ENCODE measurements at regions not wholly inside any gene's neighbourhood (a gene's known extent, or its start where the extent isn't known, plus 50 kb on each side); places are given as distances from the start of the nearest gene placed in this dataset.
"Not testable (repeated sequence)": the region's sequence is repeated elsewhere in the genome, so short reads cannot be mapped to it uniquely, and the experiment has no call there.

DNA sequence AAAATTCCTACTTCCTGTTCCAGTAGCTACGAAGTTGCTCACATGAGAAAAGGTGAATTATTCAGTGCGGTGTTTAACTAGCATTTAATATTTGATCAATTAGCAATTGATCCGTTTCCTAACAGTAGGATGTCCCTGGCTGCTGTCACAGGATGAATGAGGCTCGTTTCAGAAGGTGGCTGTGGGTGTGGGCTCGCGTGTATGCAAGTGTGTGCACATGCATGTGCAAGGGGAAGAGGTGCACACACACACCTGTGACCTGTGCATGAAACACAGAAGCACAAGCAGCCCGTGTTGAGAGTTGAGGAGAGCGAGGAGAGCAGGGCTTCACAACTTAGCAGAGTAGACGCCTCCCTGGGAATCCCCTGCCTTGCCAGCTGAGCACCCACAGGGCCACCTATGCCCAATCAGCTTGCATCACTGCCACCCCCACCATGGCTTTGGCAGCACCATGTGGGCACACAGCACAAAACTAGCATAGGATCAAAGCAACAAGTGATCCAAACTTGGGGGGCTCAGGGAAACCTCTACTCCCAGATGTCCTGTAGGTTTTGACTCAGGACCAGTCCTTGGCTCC, 107.2 kb downstream of the C5orf15 start:
- no peak overlapping the region for H3K27ac ChIP-seq
- no peak for DNase-seq (ENCODE audit: low read depth, low spot score)

GRCh38 chr5:133859073-133859472, 109.4 kb downstream of the C5orf15 start:
- H3K27ac ChIP-seq: no peak overlapping the region
- no peak for DNase-seq (ENCODE audit: low read depth, low spot score)

DNA sequence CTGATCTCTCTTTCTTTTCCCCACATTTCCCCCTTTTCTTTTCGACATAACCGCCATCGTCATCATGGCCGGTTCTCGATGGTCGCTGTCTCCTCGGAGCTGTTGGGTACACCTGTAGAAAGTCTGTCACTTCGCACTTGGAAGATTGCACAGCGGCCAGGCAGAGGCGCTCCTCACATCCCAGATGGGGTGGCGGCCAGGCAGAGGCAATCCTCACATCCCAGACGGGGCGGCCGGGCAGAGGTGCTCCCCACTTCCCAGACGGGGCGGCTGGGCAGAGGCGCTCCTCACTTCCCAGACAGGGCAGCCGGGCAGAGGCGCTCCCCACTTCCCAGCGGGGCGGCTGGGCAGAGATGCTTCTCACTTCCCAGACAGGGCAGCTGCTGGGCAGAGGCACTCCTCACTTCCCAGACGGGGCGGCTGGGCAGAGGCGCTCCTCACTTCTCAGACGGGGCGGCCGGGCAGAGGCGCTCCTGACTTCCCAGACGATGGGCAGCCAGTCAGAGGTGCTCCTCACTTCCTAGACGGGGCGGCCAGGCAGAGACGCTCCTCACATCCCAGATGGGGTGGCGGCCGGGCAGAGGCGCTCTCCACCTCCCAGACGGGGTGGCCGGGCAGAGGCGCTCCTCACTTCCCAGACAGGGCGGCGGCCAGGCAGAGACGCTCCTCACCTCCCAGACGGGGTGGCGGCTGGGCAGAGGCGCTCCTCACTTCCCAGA, 110.7 kb downstream of the C5orf15 start:
- not testable (repeated sequence) for H3K27ac ChIP-seq; DNase-seq (ENCODE audit: low read depth, low spot score)

GRCh38 chr5:133854554-133854953, 113.9 kb downstream of the C5orf15 start:
- DNase-seq (ENCODE audit: low read depth, low spot score): no peak
- H3K27ac ChIP-seq: no peak overlapping the region

GRCh38 chr5:133853646-133854365, 114.6 kb downstream of the C5orf15 start:
- DNase-seq (ENCODE audit: low read depth, low spot score): no peak
- H3K27ac ChIP-seq: no peak overlapping the region

DNA sequence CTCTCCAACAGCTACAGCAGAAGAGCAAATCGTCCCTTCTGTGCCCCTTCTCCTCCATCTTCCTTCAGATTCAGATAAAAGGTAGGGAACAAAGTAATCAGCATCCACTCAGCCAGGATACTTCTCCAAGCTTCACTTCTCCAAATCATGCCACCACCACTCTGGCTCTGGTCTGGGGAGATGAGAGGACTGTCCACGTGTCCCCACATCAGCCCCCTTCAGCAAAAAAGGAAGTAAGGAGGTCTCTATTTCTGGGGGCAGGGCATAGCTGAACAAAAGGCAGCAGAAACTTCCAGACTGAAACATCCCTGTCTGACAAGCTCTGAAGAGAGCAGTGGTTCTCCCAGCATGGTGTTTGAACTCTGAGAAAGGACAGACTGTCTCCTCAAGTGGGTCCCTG, 116.9 kb downstream of the C5orf15 start:
- DNase-seq (ENCODE audit: low read depth, low spot score): no peak
- no peak overlapping the region for H3K27ac ChIP-seq

DNA sequence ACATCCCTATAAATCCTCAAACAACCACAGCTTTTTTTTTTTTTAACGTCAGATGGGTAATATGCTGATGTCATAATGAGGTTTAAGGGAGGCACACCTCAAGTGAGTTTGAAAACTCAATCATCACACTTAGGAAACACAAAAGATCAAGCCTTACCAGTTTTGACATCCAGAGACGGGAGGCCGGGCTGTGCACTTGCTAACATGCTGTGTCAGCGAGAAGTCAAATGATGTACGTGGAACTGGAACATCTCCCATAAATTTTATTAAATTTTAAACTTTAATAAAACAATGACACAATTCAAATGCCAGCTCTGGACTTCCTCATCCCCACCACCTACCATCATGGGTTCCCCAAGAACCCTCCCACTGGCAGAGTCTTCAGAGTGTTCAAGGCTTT, 117.6 kb downstream of the C5orf15 start:
- DNase-seq (ENCODE audit: low read depth, low spot score): no peak
- no peak overlapping the region for H3K27ac ChIP-seq

DNA sequence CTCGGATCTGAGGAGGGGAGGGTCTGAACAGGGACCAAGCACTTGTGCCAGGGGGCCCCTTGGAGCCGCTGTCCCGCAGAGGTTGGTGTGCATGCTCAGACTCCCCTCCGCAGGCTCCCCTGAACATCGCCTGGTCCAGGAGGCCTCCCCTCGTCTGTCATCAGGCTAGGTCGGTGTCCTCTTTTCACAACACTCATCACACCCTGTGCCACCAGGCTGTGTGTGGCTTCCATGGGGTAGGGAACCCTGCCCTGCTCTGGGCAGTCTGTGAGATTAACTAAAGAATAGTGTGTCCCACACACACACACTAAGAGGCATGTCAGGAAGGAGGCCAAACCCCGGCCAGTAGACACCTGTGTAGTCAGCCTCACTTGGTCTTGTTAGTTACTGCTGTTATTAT, 119.3 kb downstream of the C5orf15 start:
- H3K27ac ChIP-seq: no peak overlapping the region
- no peak for DNase-seq (ENCODE audit: low read depth, low spot score)

- H3K27ac ChIP-seq: no peak overlapping the region
- DNase-seq (ENCODE audit: low read depth, low spot score): peak; percentile 46
These were observed 120.0 kb downstream of the C5orf15 start for GRCh38 chr5:133848341-133848811.

- no peak for DNase-seq (ENCODE audit: low read depth, low spot score)
- no peak overlapping the region for H3K27ac ChIP-seq
These were observed 120.5 kb downstream of the C5orf15 start for GRCh38 chr5:133847886-133848285.

- H3K27ac ChIP-seq: no peak overlapping the region
- no peak for DNase-seq (ENCODE audit: low read depth, low spot score)
These were observed 121.1 kb downstream of the C5orf15 start for GRCh38 chr5:133847301-133847700.

DNA sequence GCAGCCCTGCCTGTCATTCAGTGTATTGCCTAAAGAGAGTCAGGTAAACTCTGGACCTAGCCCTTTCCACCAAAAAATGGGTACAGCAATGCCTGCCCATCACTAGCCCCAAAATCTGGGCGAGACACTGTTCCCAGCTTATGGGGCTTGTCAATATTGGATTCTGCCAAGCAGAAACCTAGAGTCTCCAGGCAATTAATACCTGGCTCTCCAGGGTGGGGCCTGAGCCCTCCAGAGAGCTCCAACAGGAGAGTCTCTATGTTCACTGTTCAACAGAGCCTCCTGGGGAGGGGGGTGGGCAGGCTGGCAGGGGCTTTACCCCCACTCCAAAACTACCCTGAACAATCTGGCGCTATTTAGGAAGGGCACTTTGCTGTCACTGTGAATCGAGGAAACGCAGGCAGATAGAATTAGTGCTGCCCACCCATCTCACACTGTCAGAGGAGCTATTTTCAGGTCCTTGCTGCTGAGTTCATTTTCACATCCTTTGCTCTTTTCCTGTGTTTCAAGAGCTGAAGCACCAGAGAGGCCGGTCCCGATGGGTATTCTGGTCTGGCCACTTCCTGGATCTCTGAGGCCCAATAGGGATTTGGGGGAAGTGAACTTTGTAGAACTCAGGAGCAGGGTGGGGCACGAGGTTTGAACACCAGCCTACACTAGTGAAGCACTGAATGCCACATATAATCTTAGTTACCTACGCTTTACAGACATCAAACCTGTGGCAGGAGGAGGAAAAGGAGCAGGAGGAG, 121.8 kb downstream of the C5orf15 start:
- no peak for DNase-seq (ENCODE audit: low read depth, low spot score)
- no peak overlapping the region for H3K27ac ChIP-seq

DNA sequence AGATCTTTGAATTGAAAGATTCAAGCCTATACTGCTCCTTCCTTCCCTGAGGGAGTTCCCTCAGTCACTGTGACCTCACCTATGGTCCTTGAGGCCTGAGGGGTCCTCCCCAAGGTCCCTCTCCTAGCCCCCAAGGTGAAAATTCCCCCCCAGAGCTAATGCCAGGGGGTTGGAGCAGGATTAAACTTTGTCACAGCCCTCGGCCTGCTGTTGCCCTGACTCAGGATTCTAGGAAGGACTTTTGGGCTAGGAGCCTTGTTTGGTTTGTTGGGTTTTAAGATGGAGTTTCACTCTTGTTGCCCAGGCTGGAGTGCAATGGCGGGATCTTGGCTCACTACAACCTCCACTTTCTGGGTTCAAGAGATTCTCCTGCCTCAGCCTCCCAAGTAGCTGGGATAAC, 123.2 kb downstream of the C5orf15 start:
- H3K27ac ChIP-seq: no peak overlapping the region
- no peak for DNase-seq (ENCODE audit: low read depth, low spot score)

GRCh38 chr5:133844836-133845235, 123.6 kb downstream of the C5orf15 start:
- H3K27ac ChIP-seq: no peak overlapping the region

DNA sequence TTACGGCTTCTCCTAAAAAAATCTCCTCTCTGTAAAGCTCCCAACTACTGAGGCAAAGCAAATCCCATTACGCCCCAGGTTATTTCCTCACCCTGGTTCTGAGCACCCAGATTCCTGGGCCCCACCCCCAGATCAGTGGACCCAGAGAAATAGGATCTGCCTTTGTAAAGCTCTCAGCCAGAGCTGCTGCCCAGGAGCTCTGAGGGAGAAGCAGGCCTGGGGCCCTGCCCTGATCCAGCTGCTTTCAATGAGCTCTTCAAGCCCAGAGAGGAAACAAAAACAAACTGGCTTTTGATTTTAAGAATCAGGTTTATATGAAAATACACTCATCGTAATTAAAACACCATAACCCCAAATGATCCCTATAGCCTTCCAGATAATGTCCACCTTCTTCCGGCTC, 124.5 kb downstream of the C5orf15 start:
- no peak for DNase-seq (ENCODE audit: low read depth, low spot score)
- H3K27ac ChIP-seq: no peak overlapping the region

More at GRCh38 chr5:133844836-133845235, 123.6 kb downstream of the C5orf15 start:
- peak; percentile 73 for DNase-seq (ENCODE audit: low read depth, low spot score)

DNA sequence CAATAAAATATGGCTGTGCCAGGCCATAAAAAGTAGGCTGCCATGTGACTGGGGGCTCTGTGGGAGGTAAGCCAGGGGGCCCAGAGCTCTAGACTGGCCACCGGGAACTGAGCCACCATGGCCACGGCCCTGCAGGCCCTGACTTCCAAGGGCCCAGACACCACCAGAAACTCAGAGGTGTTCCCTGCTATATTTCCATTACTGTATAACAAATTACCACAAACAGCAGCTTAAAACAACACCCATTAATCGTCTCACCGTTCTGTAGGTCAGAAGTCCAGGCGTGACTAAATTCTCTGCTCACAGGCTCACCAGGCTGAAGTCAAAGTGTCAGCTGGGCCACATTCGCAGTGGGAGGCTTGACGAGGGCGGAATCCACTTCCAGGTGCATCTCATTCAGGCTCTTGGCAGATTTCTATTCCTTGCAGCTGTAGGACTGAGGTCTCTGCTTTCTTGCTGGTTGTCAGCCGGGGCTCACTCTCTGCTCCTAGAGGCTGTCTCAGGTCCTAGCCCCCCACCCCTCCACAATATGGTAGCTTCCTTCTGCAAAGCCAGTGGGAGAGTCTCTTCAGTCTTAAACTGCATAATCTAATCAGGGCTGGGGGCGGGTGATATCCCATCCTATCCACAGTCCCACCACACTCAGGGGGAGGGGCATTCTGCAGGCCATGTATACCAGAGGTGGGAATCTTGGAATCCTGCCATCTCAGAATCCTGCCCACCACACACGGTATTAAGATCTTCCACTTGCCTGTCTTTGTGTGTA, 125.4 kb downstream of the C5orf15 start:
- H3K27ac ChIP-seq: no peak overlapping the region
- DNase-seq (ENCODE audit: low read depth, low spot score): no peak

DNA sequence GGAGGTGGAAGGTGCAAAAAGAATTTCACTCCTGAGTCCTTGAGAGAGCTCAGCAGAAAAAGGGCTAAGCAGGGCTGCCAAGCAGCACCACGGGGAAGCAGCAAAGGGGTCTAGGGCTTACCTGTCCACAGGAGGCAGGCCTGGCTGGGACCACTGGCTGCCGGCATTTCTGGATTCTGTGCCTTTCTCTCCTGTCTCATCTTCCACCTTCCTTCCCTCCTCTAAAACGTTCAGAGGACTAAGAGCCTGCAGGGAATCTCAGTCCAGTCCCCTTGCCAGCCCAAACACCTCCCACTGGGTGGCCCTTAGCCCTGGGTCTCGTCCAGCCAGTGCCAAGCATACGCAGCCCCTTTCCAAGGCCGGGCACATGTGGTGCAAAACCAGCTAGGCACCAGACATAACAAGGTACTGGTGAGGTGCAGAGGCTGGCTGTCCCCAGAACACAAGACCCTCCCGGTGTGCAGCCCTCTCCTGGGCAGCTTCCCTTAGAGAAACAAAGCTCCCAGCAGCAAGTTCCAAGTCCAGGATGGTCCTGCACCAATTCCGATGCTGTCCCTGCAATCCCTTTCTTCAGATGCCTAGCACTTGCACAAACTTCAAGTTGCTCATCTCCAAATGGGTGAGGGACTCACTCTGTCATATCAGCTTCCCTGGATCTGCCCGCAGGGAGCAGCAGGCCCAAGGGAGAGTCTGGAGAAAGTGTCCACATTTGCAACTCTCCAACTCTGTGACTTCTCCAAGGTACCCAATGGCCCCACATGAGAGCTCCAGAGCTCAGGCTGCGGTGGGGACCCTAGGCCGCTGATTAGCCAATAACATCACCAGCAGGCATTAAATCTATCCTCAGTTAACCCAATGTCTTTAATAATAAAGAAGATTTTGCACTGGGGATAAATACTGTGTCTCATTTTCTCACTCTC, 126.3 kb downstream of the C5orf15 start:
- no peak for DNase-seq (ENCODE audit: low read depth, low spot score)
- H3K27ac ChIP-seq: no peak overlapping the region

GRCh38 chr5:133840168-133840567, 128.3 kb downstream of the C5orf15 start:
- H3K27ac ChIP-seq: no peak overlapping the region

GRCh38 chr5:133839721-133840120, 128.7 kb downstream of the C5orf15 start:
- no peak overlapping the region for H3K27ac ChIP-seq
- no peak for DNase-seq (ENCODE audit: low read depth, low spot score)

More at GRCh38 chr5:133840168-133840567, 128.3 kb downstream of the C5orf15 start:
- DNase-seq (ENCODE audit: low read depth, low spot score): no peak

All from epithelial cell of prostate (primary cell).